Peyer's patch (tissue), 4 donors: ENCODE measurements at regions not wholly inside any gene's neighbourhood (a gene's known extent, or its start where the extent isn't known, plus 50 kb on each side); places are given as distances from the start of the nearest gene placed in this dataset.

Experiments
- DNase-seq, 3 donors: peaks; one replicate each; pipeline ENCODE4 v3.0.0-alpha.2; 2017 to 2019
- H3K27ac ChIP-seq, 4 donors: fragments of 200-600 bp; sonication (generic); one replicate each; pipeline ENCODE4 v1.5.1; 2016 to 2019
- H3K27me3 ChIP-seq, 2 donors: fragments of 200-600 bp; sonication (generic); one replicate each; pipeline ENCODE4 v1.5.1; 2019
- H3K36me3 ChIP-seq, 3 donors: fragments of 200-600 bp; sonication (generic); one replicate each; pipeline ENCODE4 v1.5.1; 2016 to 2019
- H3K4me1 ChIP-seq, 4 donors: fragments of 200-600 bp; sonication (generic); one replicate each; pipeline ENCODE4 v1.5.1; 2016 to 2019
- H3K4me3 ChIP-seq, 4 donors: fragments of 200-600 bp; sonication (generic); 1 replicate in 3 of 4; 2 replicates in 1 of 4; pipeline ENCODE4 v1.5.1; 2016 to 2019; ENCODE audit warnings: mild to moderate bottlenecking in 1 of 4
- H3K9me3 ChIP-seq, 4 donors: fragments of 200-600 bp; sonication (generic); one replicate each; pipeline ENCODE4 v1.5.1; 2016 to 2019; ENCODE audit warnings: mild to moderate bottlenecking in 1 of 4
- POLR2A ChIP-seq, 2 donors: fragments of 450-650 bp; IDR thresholded peaks; one replicate each; pipeline ENCODE4 v1.5.1; 2017; ENCODE audit warnings: antibody characterized with exemption in 2 of 2, mild to moderate bottlenecking in 2 of 2, moderate library complexity in 2 of 2
- TF ChIP-seq, protein P1 (sequence below), 6 experiments: fragments of 450-650 bp in 4 of 6; fragments of 200-600 bp in 2 of 6; sonication (generic) in 1 of 6; IDR thresholded peaks; one replicate each; pipeline ENCODE4 v1.5.1; 2017 to 2019; ENCODE audit warnings: antibody characterized with exemption in 6 of 6, mild to moderate bottlenecking in 3 of 6, moderate library complexity in 1 of 6

DNA sequence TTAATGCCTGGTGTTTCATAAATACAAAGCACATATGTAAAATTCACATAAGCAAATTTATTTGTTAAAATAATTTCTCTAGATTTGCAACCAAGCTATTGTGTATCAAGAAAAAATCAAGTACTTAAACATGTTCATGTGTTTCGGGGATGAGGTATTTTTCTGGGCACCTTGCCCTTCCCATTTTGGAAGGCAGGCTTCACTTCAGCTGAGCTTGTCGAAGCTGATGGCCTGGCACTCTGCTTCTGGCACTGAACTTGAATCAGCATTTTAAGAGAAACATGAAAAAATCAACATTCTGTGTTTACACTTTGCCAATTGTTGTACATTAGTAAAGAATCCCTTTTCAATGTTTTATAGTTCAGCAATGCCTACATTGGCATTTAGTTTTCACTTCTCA lies 179.1 kb upstream of the STEAP4 start:
- H3K4me3 ChIP-seq, result no peak overlapping the region
- H3K27me3 ChIP-seq, result no peaks in the 10 kb centered on the region
- H3K27ac ChIP-seq, result no peak overlapping the region
- no peaks in the 10 kb centered on the region for H3K9me3 ChIP-seq
- no peaks in the 10 kb centered on the region for H3K4me1 ChIP-seq
- no peaks in the 10 kb centered on the region for H3K36me3 ChIP-seq
- TF ChIP-seq POLR2A (IDR thresholded peaks at IDR 0.05), result no peak
- TF ChIP-seq, protein P1, sequence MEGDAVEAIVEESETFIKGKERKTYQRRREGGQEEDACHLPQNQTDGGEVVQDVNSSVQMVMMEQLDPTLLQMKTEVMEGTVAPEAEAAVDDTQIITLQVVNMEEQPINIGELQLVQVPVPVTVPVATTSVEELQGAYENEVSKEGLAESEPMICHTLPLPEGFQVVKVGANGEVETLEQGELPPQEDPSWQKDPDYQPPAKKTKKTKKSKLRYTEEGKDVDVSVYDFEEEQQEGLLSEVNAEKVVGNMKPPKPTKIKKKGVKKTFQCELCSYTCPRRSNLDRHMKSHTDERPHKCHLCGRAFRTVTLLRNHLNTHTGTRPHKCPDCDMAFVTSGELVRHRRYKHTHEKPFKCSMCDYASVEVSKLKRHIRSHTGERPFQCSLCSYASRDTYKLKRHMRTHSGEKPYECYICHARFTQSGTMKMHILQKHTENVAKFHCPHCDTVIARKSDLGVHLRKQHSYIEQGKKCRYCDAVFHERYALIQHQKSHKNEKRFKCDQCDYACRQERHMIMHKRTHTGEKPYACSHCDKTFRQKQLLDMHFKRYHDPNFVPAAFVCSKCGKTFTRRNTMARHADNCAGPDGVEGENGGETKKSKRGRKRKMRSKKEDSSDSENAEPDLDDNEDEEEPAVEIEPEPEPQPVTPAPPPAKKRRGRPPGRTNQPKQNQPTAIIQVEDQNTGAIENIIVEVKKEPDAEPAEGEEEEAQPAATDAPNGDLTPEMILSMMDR (IDR thresholded peaks at IDR 0.05), result no peak
- no peak for DNase-seq

DNA sequence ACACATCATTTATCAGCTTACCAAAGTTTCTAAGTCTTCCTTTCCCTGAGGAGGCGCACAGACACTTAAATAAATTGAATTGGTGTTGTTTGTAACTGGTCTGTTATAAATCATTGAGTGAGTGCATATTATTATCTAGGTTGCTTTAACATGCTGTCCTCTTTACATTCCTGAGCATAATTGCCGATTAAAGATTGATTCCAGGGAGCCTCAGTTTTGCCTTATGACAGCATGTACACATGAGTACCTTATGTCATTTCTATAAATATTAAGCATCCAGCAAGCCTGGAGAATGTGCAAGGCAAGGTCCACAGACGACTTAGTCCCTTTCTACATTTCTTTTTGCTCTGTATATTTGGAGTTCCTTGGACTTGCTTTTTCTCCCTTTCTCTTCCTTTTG lies 177.9 kb upstream of the STEAP4 start:
- TF ChIP-seq POLR2A (IDR thresholded peaks at IDR 0.05), result no peak
- TF ChIP-seq, protein P1 (IDR thresholded peaks at IDR 0.05), result no peak
- Histone ChIP-seq H3K27ac (no peak overlapping the region), H3K4me1 (no peaks in the 10 kb centered on the region), H3K9me3 (no peaks in the 10 kb centered on the region), H3K27me3 (no peaks in the 10 kb centered on the region), H3K36me3 (no peaks in the 10 kb centered on the region), H3K4me3 (no peak overlapping the region)
- no peak for DNase-seq

DNA sequence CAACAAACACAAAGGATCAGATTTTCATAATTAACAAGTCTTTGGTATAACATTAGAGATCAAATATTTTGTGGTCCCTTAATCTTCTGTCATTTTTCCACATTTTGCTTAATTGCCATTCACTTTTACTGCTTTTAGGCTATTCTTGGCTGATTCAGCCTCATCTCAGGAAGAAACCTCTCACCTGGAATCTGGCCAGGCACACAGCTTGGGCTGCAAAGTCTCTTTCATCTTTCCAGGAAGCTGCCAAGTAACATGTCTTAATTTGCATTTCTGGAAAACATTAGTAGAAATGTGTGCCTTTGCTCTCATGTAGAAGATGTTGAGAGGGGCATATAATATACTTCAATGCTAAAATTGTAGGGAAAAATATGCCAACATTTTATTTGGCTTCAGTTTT lies 174.2 kb upstream of the STEAP4 start:
- TF ChIP-seq, protein P1 (IDR thresholded peaks at IDR 0.05), result no peak
- no peak for TF ChIP-seq POLR2A (IDR thresholded peaks at IDR 0.05)
- no peak overlapping the region for H3K4me3 ChIP-seq
- no peaks in the 10 kb centered on the region for H3K4me1 ChIP-seq
- H3K9me3 ChIP-seq, result peaks cover 0 to 4% (median 0%) of the 10 kb centered on the region in 4 donors
- no peaks in the 10 kb centered on the region for H3K27me3 ChIP-seq
- H3K36me3 ChIP-seq, result no peaks in the 10 kb centered on the region
- DNase-seq, result no peak
- H3K27ac ChIP-seq, result no peak overlapping the region

DNA sequence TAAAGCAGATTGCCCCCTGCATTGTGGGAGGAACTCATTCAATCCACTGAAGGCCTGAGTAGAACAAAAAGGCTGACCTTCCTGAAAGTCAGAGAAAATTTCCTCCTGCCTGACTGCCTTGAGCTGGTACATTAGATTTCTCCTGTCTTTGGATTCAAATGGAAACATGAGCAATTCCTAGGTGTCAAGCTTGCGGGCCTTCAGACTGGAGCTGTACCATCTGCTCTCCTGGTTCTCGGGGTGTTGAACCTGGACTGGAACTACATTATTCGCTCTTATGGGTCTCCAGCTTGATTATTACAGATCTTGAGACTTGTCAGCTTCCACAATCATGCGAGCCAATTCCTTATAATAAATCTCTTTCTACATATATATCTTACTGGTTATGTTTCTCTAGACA lies 173.6 kb upstream of the STEAP4 start:
- no peak for DNase-seq
- no peak overlapping the region for H3K4me3 ChIP-seq
- no peak overlapping the region for H3K27ac ChIP-seq

DNA sequence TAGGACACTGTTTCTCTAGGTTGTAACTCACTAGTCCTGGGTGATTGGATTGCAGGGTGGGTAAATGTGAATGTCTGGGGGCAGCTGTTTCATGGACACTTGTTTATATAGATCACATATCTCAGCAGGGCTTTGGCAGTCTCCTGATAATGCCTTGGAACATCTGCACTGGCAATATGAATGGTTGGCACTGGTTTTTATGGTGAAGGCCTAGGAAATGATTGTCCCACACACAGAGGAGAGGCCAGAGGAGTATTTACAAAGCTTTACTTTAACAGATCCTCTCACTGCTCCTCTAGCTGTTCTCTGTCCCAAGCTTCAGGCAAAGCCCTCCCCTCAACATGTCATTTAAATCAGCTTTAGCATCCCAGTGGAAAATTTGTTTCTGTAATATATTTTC lies 171.3 kb upstream of the STEAP4 start:
- no peaks in the 10 kb centered on the region for H3K36me3 ChIP-seq
- peaks cover 0 to 4% (median 0%) of the 10 kb centered on the region in 4 donors for H3K9me3 ChIP-seq
- no peak for TF ChIP-seq POLR2A (IDR thresholded peaks at IDR 0.05)
- TF ChIP-seq, protein P1 (IDR thresholded peaks at IDR 0.05), result no peak
- H3K27me3 ChIP-seq, result no peaks in the 10 kb centered on the region
- H3K4me3 ChIP-seq, result no peak overlapping the region
- no peaks in the 10 kb centered on the region for H3K4me1 ChIP-seq
- H3K27ac ChIP-seq, result no peak overlapping the region
- DNase-seq, result no peak

More for the DNA sequence above, 173.6 kb upstream of the STEAP4 start:
- Histone ChIP-seq H3K9me3 (peaks cover 0 to 4% (median 0%) of the 10 kb centered on the region in 4 donors), H3K36me3 (no peaks in the 10 kb centered on the region), H3K4me1 (no peaks in the 10 kb centered on the region), H3K27me3 (no peaks in the 10 kb centered on the region)
- TF ChIP-seq, protein P1 (IDR thresholded peaks at IDR 0.05), result no peak
- TF ChIP-seq POLR2A (IDR thresholded peaks at IDR 0.05), result no peak

DNA sequence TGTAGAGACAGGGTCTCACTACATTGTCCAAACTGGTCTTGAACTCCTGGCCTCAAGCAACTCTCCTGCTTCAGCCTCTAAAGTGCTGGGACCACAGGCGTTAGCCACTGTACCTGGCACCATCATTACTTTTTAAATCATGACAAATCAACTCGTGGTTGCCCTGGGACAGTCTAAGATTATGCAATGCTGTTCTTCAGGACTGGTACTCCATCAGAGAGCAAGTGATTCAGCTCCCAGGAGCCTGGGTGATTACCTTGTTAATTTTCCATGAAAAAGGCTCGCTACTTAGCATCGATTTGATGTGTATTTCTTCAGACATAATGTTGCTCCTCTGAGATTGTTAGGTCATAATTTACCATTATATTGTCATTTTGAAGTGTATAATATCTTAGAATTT lies 158.9 kb upstream of the STEAP4 start:
- Histone ChIP-seq H3K27me3 (no peaks in the 10 kb centered on the region), H3K4me3 (no peak overlapping the region), H3K36me3 (no peaks in the 10 kb centered on the region), H3K27ac (no peak overlapping the region), H3K9me3 (no peaks in the 10 kb centered on the region), H3K4me1 (no peaks in the 10 kb centered on the region)
- TF ChIP-seq, protein P1 (IDR thresholded peaks at IDR 0.05), result no peak
- TF ChIP-seq POLR2A (IDR thresholded peaks at IDR 0.05), result no peak
- DNase-seq, result no peak
